H1 (cell line): ENCODE measurements at regions not wholly inside any gene's neighbourhood (a gene's known extent, or its start where the extent isn't known, plus 50 kb on each side); places are given as distances from the start of the nearest gene placed in this dataset.

Experiments
- CTCF ChIA-PET: fragments of 300-600 bp; sonication (Branson Sonifier 250); formaldehyde crosslinking; loops from one replicate; lab custom pipeline; 2021; ENCODE audit not compliant: partially characterized antibody; lab: Charles Lee
- POLR2A ChIA-PET: fragments of 300-600 bp; sonication (Branson Sonifier 250); formaldehyde crosslinking; loops from one replicate; lab custom pipeline; 2021; ENCODE audit warnings: inconsistent platforms; ENCODE audit not compliant: partially characterized antibody; lab: Charles Lee
- DNase-seq, 2 experiments: peaks; one replicate each; pipeline versions ENCODE4 v3.0.0 to v3.0.0-alpha.2; 2010 to 2022; ENCODE audit warnings: low spot score in 2 of 2, low read depth in 1 of 2, mixed read lengths in 1 of 2
- FAIRE-seq: peaks from 2 replicates; lab custom pipeline; 2011; peaks lifted over from hg19 to GRCh38; lab: Jason Lieb, UNC
- H2AFZ ChIP-seq: 2 replicates; pipeline ENCODE4 v1.8.1; 2012; ENCODE audit warnings: low read length, inconsistent platforms
- H2AK5ac ChIP-seq: 2 replicates; pipeline ENCODE4 v1.6.1; 2013; ENCODE audit warnings: low read depth, low read length
- H2BK120ac ChIP-seq: replicated peaks from 2 replicates; pipeline ENCODE3; 2013; ENCODE audit warnings: low read depth, low read length, inconsistent platforms
- H2BK12ac ChIP-seq: 2 replicates; pipeline ENCODE4 v1.6.1; 2013; ENCODE audit warnings: low read depth, low read length
- H2BK15ac ChIP-seq: 2 replicates; pipeline ENCODE4 v1.6.1; 2013; ENCODE audit warnings: low read length
- H2BK20ac ChIP-seq: 2 replicates; pipeline ENCODE4 v1.6.1; 2013; ENCODE audit warnings: low read length
- H2BK5ac ChIP-seq: 2 replicates; pipeline ENCODE4 v1.6.1; 2013; ENCODE audit warnings: low read depth, low read length
- H3K14ac ChIP-seq: 2 replicates; pipeline ENCODE4 v1.6.1; 2013; ENCODE audit warnings: inconsistent platforms; ENCODE audit not compliant: insufficient read length
- H3K18ac ChIP-seq: 2 replicates; pipeline ENCODE4 v1.6.1; 2013; ENCODE audit warnings: low read length; ENCODE audit errors: extremely low read depth
- H3K23ac ChIP-seq: 2 replicates; pipeline ENCODE4 v1.6.1; 2013; ENCODE audit warnings: inconsistent platforms; ENCODE audit not compliant: insufficient read length
- H3K23me2 ChIP-seq: 2 replicates; pipeline ENCODE4 v1.6.1; 2013; ENCODE audit warnings: low read depth, low read length
- H3K27ac ChIP-seq: 2 replicates; pipeline ENCODE4 v1.6.1; 2011; ENCODE audit warnings: low read depth, low read length, inconsistent platforms
- H3K27me3 ChIP-seq, 4 experiments: replicated peaks in 1 of 4; 1 replicate in 1 of 4; 2 replicates in 3 of 4; pipeline versions ENCODE4 v1.6.1 to v1.8.1; 2011 to 2013; ENCODE audit warnings: low read length in 3 of 4, mild to moderate bottlenecking in 3 of 4, inconsistent platforms in 2 of 4, mixed read lengths in 2 of 4, moderate library complexity in 1 of 4; ENCODE audit not compliant: control insufficient read depth in 3 of 4, insufficient read depth in 3 of 4; ENCODE audit errors: extremely low read depth in 1 of 4
- H3K36me3 ChIP-seq, 4 experiments: 2 replicates each; pipeline versions ENCODE4 v1.6.1 to v1.8.1; 2011 to 2013; ENCODE audit warnings: mild to moderate bottlenecking in 4 of 4, low read length in 3 of 4, moderate library complexity in 2 of 4, control low read depth in 1 of 4, inconsistent platforms in 1 of 4; ENCODE audit not compliant: insufficient read depth in 4 of 4, control insufficient read depth in 2 of 4
- H3K4ac ChIP-seq: replicated peaks from 2 replicates; pipeline ENCODE3; 2013; ENCODE audit warnings: low read length, low read depth, mixed read lengths, inconsistent platforms; ENCODE audit not compliant: insufficient read length
- H3K4me1 ChIP-seq, 4 experiments: replicated peaks in 1 of 4; 1 replicate in 1 of 4; 2 replicates in 3 of 4; pipeline versions ENCODE4 v1.6.1 to v1.8.1; 2011 to 2013; ENCODE audit warnings: low read length in 3 of 4, inconsistent platforms in 2 of 4, mixed read lengths in 1 of 4; ENCODE audit not compliant: insufficient read depth in 4 of 4, control insufficient read depth in 3 of 4
- H3K4me2 ChIP-seq, 2 experiments: 2 replicates each; pipeline versions ENCODE4 v1.6.1 to v1.8.1; 2011 to 2013; ENCODE audit warnings: low read depth in 2 of 2, low read length in 2 of 2, control low read depth in 1 of 2, inconsistent platforms in 1 of 2, mild to moderate bottlenecking in 1 of 2; ENCODE audit not compliant: insufficient read depth in 1 of 2
- H3K4me3 ChIP-seq, 4 experiments: fragments of 200-600, 300-600 bp in 1 of 4; sonication (generic), shearing (Covaris generic), sonication (Bioruptor Twin) in 1 of 4; 2 replicates each; pipeline versions ENCODE4 v1.5.1 to v1.8.1; 2011 to 2016; ENCODE audit warnings: low read length in 4 of 4, low read depth in 3 of 4, control low read depth in 2 of 4, inconsistent platforms in 2 of 4, mild to moderate bottlenecking in 2 of 4, mixed read lengths in 1 of 4, moderate library complexity in 1 of 4; ENCODE audit not compliant: insufficient read depth in 2 of 4; ENCODE audit errors: extremely low read depth in 1 of 4
- H3K56ac ChIP-seq: replicated peaks from 2 replicates; pipeline ENCODE3; 2013; ENCODE audit warnings: low read depth, mild to moderate bottlenecking, mixed read lengths, low read length, inconsistent platforms; ENCODE audit not compliant: insufficient read length
- H3K79me1 ChIP-seq: 2 replicates; pipeline ENCODE4 v1.6.1; 2013; ENCODE audit warnings: low read depth, low read length, control low read depth
- H3K79me2 ChIP-seq, 2 experiments: 2 replicates each; pipeline versions ENCODE4 v1.6.1 to v1.8.1; 2012 to 2013; ENCODE audit warnings: low read length in 2 of 2, mild to moderate bottlenecking in 2 of 2, inconsistent platforms in 1 of 2; ENCODE audit not compliant: insufficient read depth in 2 of 2, control insufficient read depth in 1 of 2
- H3K9ac ChIP-seq, 4 experiments: replicated peaks in 1 of 4; 1 replicate in 1 of 4; 2 replicates in 3 of 4; pipeline versions ENCODE4 v1.6.1 to v1.8.1; 2011 to 2013; ENCODE audit warnings: low read depth in 3 of 4, low read length in 3 of 4, control low read depth in 2 of 4, mild to moderate bottlenecking in 2 of 4, moderate library complexity in 2 of 4, inconsistent platforms in 1 of 4; ENCODE audit errors: extremely low read depth in 1 of 4
- H3K9me3 ChIP-seq, 2 experiments: 2 replicates each; pipeline versions ENCODE4 v1.6.1 to v1.8.1; 2012 to 2013; ENCODE audit warnings: mild to moderate bottlenecking in 2 of 2, moderate library complexity in 2 of 2, control low read depth in 1 of 2, inconsistent platforms in 1 of 2, low read depth in 1 of 2, low read length in 1 of 2, mixed read lengths in 1 of 2; ENCODE audit not compliant: insufficient read depth in 2 of 2
- H4K20me1 ChIP-seq, 2 experiments: replicated peaks in 1 of 2; 2 replicates each; pipeline versions ENCODE3 to v1.8.1; 2011 to 2013; ENCODE audit warnings: inconsistent platforms in 2 of 2, low read length in 2 of 2, mild to moderate bottlenecking in 1 of 2; ENCODE audit not compliant: insufficient read depth in 2 of 2, control insufficient read depth in 1 of 2
- H4K5ac ChIP-seq: 2 replicates; pipeline ENCODE4 v1.6.1; 2013; ENCODE audit warnings: low read length, low read depth, mixed read lengths, inconsistent platforms; ENCODE audit not compliant: insufficient read length
- H4K8ac ChIP-seq: 2 replicates; pipeline ENCODE4 v1.8.0; 2013; ENCODE audit warnings: mild to moderate bottlenecking, moderate library complexity, low read length, inconsistent platforms; ENCODE audit not compliant: insufficient read depth; ENCODE audit errors: extremely low read depth
- H4K91ac ChIP-seq: replicated peaks from 2 replicates; pipeline ENCODE3; 2013; ENCODE audit warnings: low read length, mixed read lengths, inconsistent platforms; ENCODE audit not compliant: insufficient read length
- CEBPB ChIP-seq: IDR thresholded peaks from 2 replicates; pipeline ENCODE4 v1.6.1; 2012; ENCODE audit warnings: low read depth, low read length
- HDAC2 ChIP-seq, 2 experiments: fragments of 300-600 bp in 1 of 2; sonication (generic) in 1 of 2; IDR thresholded peaks; 2 replicates each; pipeline ENCODE4 v1.6.1; 2011 to 2012; ENCODE audit warnings: low read depth in 2 of 2, low read length in 2 of 2, mild to moderate bottlenecking in 2 of 2, moderate library complexity in 2 of 2, borderline replicate concordance in 1 of 2, inconsistent platforms in 1 of 2
- SIX5 ChIP-seq: IDR thresholded peaks from 2 replicates; pipeline ENCODE4 v1.6.1; 2011; ENCODE audit warnings: mild to moderate bottlenecking, low read depth, low read length
- WGBS, 2 experiments: shearing (Covaris generic) in 1 of 2; methylation state at CpG; one replicate each; pipeline versions ENCODE4 v1.1.6 to v1.1.7; 2013 to 2015; ENCODE audit warnings: low lambda C conversion rate in 2 of 2, mixed read lengths in 2 of 2, inconsistent platforms in 1 of 2, low coverage in 1 of 2, missing lambda C conversion rate in 1 of 2; ENCODE audit not compliant: insufficient replicate concordance in 2 of 2, insufficient coverage in 1 of 2, insufficient read length in 1 of 2; ENCODE audit errors: extremely low coverage in 1 of 2, missing lambda C conversion rate in 1 of 2; 5-methylcytosine and 5-hydroxymethylcytosine counted together

DNA sequence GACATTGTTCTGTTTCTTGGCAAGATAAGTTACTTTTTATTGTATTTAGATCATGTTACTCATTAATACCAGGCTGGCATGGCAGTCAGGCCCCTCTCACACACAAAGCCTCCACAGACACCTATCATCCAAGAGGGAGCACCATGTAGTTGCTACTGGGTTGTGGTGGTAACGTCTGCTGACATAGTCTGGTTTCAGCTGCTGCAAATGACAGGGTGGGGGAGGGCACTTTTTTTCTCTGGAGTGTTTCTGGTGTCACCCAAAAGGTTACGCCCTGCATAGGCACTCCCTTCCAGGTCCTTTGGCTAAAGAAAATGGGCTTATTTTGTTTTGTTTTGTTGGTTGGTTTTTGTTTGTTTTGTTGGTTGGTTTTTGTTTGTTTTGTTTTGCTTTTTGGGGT is 236.4 kb upstream of the RIMS1 start:
- Histone ChIP-seq H2BK120ac (no peak overlapping the region), H3K23me2 (no peaks in the 10 kb centered on the region), H2BK12ac (no peak overlapping the region), H2BK20ac (no peak overlapping the region), H2AK5ac (no peak overlapping the region), H3K56ac (no peak overlapping the region), H3K4me2 (no peak overlapping the region), H4K20me1 (no peaks in the 10 kb centered on the region), H3K4me3 (no peak overlapping the region), H3K18ac (no peak overlapping the region), H3K9me3 (no peaks in the 10 kb centered on the region), H2BK5ac (no peak overlapping the region), H3K27ac (no peak overlapping the region), H3K14ac (no peak overlapping the region), H4K91ac (no peak overlapping the region), H4K5ac (no peak overlapping the region), H3K36me3 (no peaks in the 10 kb centered on the region), H2BK15ac (no peak overlapping the region), H3K27me3 (peaks cover 0 to 1% (median 0%) of the 10 kb centered on the region in 4 experiments; a peak in 1 of 7 replicates), H3K4me1 (no peaks in the 10 kb centered on the region), H3K79me2 (no peaks in the 10 kb centered on the region), H3K79me1 (no peaks in the 10 kb centered on the region), H4K8ac (no peak overlapping the region), H3K4ac (no peak overlapping the region), H3K9ac (no peak overlapping the region), H2AFZ (no peak overlapping the region), H3K23ac (no peak overlapping the region)
- WGBS, 2 experiments, result 77% methylated on average over 2 of the region's 2 CpGs; no CpG with 5 or more reads in 1 of the 2 experiments
- FAIRE-seq, result no peak
- POLR2A ChIA-PET, result no interaction called here
- CTCF ChIA-PET, result no interaction called here
- no peak for DNase-seq
- no peak for TF ChIP-seq SIX5
- TF ChIP-seq CEBPB, result no peak
- no peak for TF ChIP-seq HDAC2 (IDR thresholded peaks at IDR 0.05; ENCODE audit: borderline replicate concordance in 1 of 2, low read depth in 2 of 2, low read length in 2 of 2)
